SH-SY5Y (cell line): ENCODE measurements at regions not wholly inside any gene's neighbourhood (a gene's known extent, or its start where the extent isn't known, plus 50 kb on each side); places are given as distances from the start of the nearest gene placed in this dataset.

Experiments used
- GATA2 ChIP-seq: IDR thresholded peaks from 2 replicates; pipeline ENCODE4 v1.6.1; 2011; ENCODE audit warnings: mild to moderate bottlenecking, low read depth, low read length
- GATA3 ChIP-seq: IDR thresholded peaks from 2 replicates; pipeline ENCODE4 v1.6.1; 2011; ENCODE audit warnings: low read depth, mild to moderate bottlenecking, low read length, moderate library complexity

DNA sequence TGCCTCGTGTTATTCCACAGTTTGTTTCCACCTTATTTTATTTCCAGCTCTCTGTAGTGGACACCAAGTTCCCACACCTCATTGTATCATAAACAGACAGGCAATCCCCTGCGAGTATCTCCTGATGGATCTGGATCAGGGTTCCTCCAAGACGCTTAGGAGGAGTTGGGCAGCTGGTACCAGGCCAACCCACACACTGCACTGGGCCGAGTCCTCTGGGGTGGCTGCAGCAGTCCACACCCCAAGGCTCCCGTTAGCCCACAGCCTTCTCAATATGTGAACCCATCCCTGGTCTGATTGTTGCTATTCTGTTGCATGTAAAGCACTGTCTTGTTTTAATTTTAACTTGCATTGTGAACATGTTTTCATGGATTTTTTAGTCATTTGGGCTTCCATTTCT lies 178.8 kb upstream of the RAB6C start:
- TF ChIP-seq GATA3: no peak
- TF ChIP-seq GATA2: no peak
